Mesenchymal stem cell (in vitro differentiated cells and primary cell): ENCODE measurements at regions not wholly inside any gene's neighbourhood (a gene's known extent, or its start where the extent isn't known, plus 50 kb on each side); places are given as distances from the start of the nearest gene placed in this dataset.

Experiments
- DNase-seq: peaks from one replicate; pipeline ENCODE4 v3.0.0-alpha.2; 2013
- H2AFZ ChIP-seq: one replicate; pipeline ENCODE4 v1.6.1; 2013; ENCODE audit warnings: low read depth, mild to moderate bottlenecking, control low read depth, inconsistent platforms, low read length, moderate library complexity
- H2AK5ac ChIP-seq: 2 replicates; pipeline ENCODE4 v1.6.1; 2013; ENCODE audit warnings: low read length, moderate library complexity, mild to moderate bottlenecking, inconsistent platforms; ENCODE audit not compliant: severe bottlenecking
- H2BK120ac ChIP-seq: one replicate; pipeline ENCODE4 v1.6.1; 2013; ENCODE audit warnings: low read depth, mild to moderate bottlenecking, inconsistent platforms, low read length, moderate library complexity
- H2BK12ac ChIP-seq, 2 experiments: one replicate each; pipeline ENCODE4 v1.6.1; 2013; ENCODE audit warnings: inconsistent platforms in 2 of 2, low read length in 2 of 2, mild to moderate bottlenecking in 2 of 2, moderate library complexity in 2 of 2, control low read depth in 1 of 2
- H2BK15ac ChIP-seq: one replicate; pipeline ENCODE4 v1.6.1; 2013; ENCODE audit warnings: mild to moderate bottlenecking, low read depth, inconsistent platforms; ENCODE audit not compliant: poor library complexity, severe bottlenecking
- H2BK5ac ChIP-seq: 2 replicates; pipeline ENCODE4 v1.6.1; 2013; ENCODE audit warnings: low read depth, mild to moderate bottlenecking, low read length, control low read depth, inconsistent platforms; ENCODE audit not compliant: poor library complexity, severe bottlenecking
- H3K14ac ChIP-seq, 2 experiments: one replicate each; pipeline ENCODE4 v1.6.1; 2013; ENCODE audit warnings: inconsistent platforms in 2 of 2, low read length in 2 of 2, control low read depth in 1 of 2, mild to moderate bottlenecking in 1 of 2, moderate library complexity in 1 of 2
- H3K18ac ChIP-seq, 2 experiments: one replicate each; pipeline ENCODE4 v1.6.1; 2013; ENCODE audit warnings: inconsistent platforms in 2 of 2, low read length in 2 of 2, control low read depth in 1 of 2, low read depth in 1 of 2, mild to moderate bottlenecking in 1 of 2
- H3K23ac ChIP-seq, 2 experiments: one replicate each; pipeline ENCODE4 v1.6.1; 2013; ENCODE audit warnings: inconsistent platforms in 2 of 2, low read length in 2 of 2, mild to moderate bottlenecking in 2 of 2, moderate library complexity in 2 of 2, control low read depth in 1 of 2
- H3K27ac ChIP-seq: 2 replicates; pipeline ENCODE4 v1.5.1; 2013; ENCODE audit warnings: mild to moderate bottlenecking, moderate library complexity, low read length, control low read depth, inconsistent platforms; ENCODE audit not compliant: poor library complexity, severe bottlenecking
- H3K27me3 ChIP-seq, 2 experiments: 2 replicates each; pipeline versions ENCODE4 v1.6.1 to v1.7.0; 2013; ENCODE audit warnings: low read length in 2 of 2, mild to moderate bottlenecking in 2 of 2, moderate library complexity in 2 of 2, control low read depth in 1 of 2, inconsistent platforms in 1 of 2; ENCODE audit not compliant: control insufficient read depth in 1 of 2, insufficient read depth in 1 of 2
- H3K36me3 ChIP-seq, 2 experiments: 2 replicates each; pipeline versions ENCODE4 v1.6.1 to v1.7.0; 2013; ENCODE audit warnings: low read length in 2 of 2, control low read depth in 1 of 2, inconsistent platforms in 1 of 2, low read depth in 1 of 2, mild to moderate bottlenecking in 1 of 2; ENCODE audit not compliant: insufficient read depth in 2 of 2, control insufficient read depth in 1 of 2
- H3K4ac ChIP-seq, 2 experiments: one replicate each; pipeline ENCODE4 v1.6.1; 2013; ENCODE audit warnings: inconsistent platforms in 2 of 2, low read length in 2 of 2, mild to moderate bottlenecking in 2 of 2, moderate library complexity in 2 of 2, control low read depth in 1 of 2, low read depth in 1 of 2
- H3K4me1 ChIP-seq: 2 replicates; pipeline ENCODE4 v1.6.1; 2013; ENCODE audit warnings: low read depth, low read length, control low read depth; ENCODE audit not compliant: control insufficient read depth, insufficient read depth
- H3K4me2 ChIP-seq: 2 replicates; pipeline ENCODE4 v1.6.1; 2013; ENCODE audit warnings: low read length, mild to moderate bottlenecking, inconsistent platforms; ENCODE audit not compliant: poor library complexity, severe bottlenecking
- H3K4me3 ChIP-seq, 2 experiments: 2 replicates each; pipeline versions ENCODE4 v1.5.1 to v1.7.0; 2013; ENCODE audit warnings: low read length in 2 of 2, mild to moderate bottlenecking in 2 of 2, control low read depth in 1 of 2, low read depth in 1 of 2; ENCODE audit not compliant: insufficient read depth in 1 of 2
- H3K79me1 ChIP-seq: replicated peaks from 2 replicates; pipeline ENCODE4 v1.6.1; 2013; ENCODE audit warnings: mild to moderate bottlenecking, control low read depth, low read length, inconsistent platforms; ENCODE audit not compliant: poor library complexity, severe bottlenecking
- H3K9ac ChIP-seq: 2 replicates; pipeline ENCODE4 v1.7.0; 2013; ENCODE audit warnings: mild to moderate bottlenecking, low read length, moderate library complexity
- H3K9me3 ChIP-seq: 2 replicates; pipeline ENCODE4 v1.7.0; 2013; ENCODE audit warnings: mild to moderate bottlenecking, low read length; ENCODE audit not compliant: control insufficient read depth
- H4K8ac ChIP-seq: one replicate; pipeline ENCODE4 v1.6.1; 2013; ENCODE audit warnings: inconsistent platforms, mild to moderate bottlenecking, low read length, moderate library complexity
- H4K91ac ChIP-seq: one replicate; pipeline ENCODE4 v1.6.1; 2013; ENCODE audit warnings: mild to moderate bottlenecking, low read length, inconsistent platforms
- WGBS: methylation state at CpG from one replicate; pipeline ENCODE4 v1.1.7; 2013; ENCODE audit warnings: mixed read lengths; 5-methylcytosine and 5-hydroxymethylcytosine counted together

- Histone ChIP-seq H2AFZ (no peak overlapping the region), H3K27me3 (no peaks in the 10 kb centered on the region), H3K27ac (no peak overlapping the region), H2BK5ac (no peak overlapping the region), H3K23ac (no peak overlapping the region), H2BK120ac (no peak overlapping the region), H3K14ac (no peak overlapping the region), H4K91ac (no peak overlapping the region), H4K8ac (no peak overlapping the region), H3K36me3 (no peaks in the 10 kb centered on the region), H3K4me1 (no peaks in the 10 kb centered on the region), H2BK15ac (no peak overlapping the region), H3K4me2 (no peak overlapping the region), H3K4me3 (no peak overlapping the region), H3K9ac (no peak overlapping the region), H2AK5ac (no peak overlapping the region), H3K4ac (no peak overlapping the region), H2BK12ac (no peak overlapping the region), H3K79me1 (no peaks in the 10 kb centered on the region), H3K9me3 (no peaks in the 10 kb centered on the region), H3K18ac (no peak overlapping the region)
- WGBS, result 75% methylated on average over 1 of the region's 1 CpG
- DNase-seq, result no peak
Observed at GRCh38 chr14:38384741-38385140, 128.8 kb upstream of the CLEC14A start.

- no peak overlapping the region for H3K4me2 ChIP-seq
- WGBS, result 71% methylated on average over 2 of the region's 4 CpGs
Observed at GRCh38 chr14:38367922-38368321, 112.0 kb upstream of the CLEC14A start.

GRCh38 chr14:38366374-38366773 lies 110.5 kb upstream of the CLEC14A start:
- H3K23ac ChIP-seq, result no peak overlapping the region
- H3K4ac ChIP-seq, result peak overlapping the region in 1 of 2 experiments; percentile 28
- WGBS, result 53% methylated on average over 2 of the region's 3 CpGs
- no peak overlapping the region for H3K4me2 ChIP-seq
- no peak overlapping the region for H3K27ac ChIP-seq
- no peak overlapping the region for H2AK5ac ChIP-seq
- no peak overlapping the region for H2BK12ac ChIP-seq
- no peak overlapping the region for H3K9ac ChIP-seq
- H3K14ac ChIP-seq, result no peak overlapping the region
- H3K18ac ChIP-seq, result no peak overlapping the region
- no peaks in the 10 kb centered on the region for H3K36me3 ChIP-seq
- no peaks in the 10 kb centered on the region for H3K9me3 ChIP-seq
- H2BK15ac ChIP-seq, result no peak overlapping the region
- H2AFZ ChIP-seq, result no peak overlapping the region
- DNase-seq, result peak; percentile 35
- no peak overlapping the region for H4K8ac ChIP-seq
- no peak overlapping the region for H3K4me3 ChIP-seq
- no peaks in the 10 kb centered on the region for H3K4me1 ChIP-seq
- H3K79me1 ChIP-seq, result no peaks in the 10 kb centered on the region
- no peak overlapping the region for H2BK5ac ChIP-seq
- H4K91ac ChIP-seq, result no peak overlapping the region
- no peak overlapping the region for H2BK120ac ChIP-seq
- no peaks in the 10 kb centered on the region for H3K27me3 ChIP-seq

More at GRCh38 chr14:38367922-38368321, 112.0 kb upstream of the CLEC14A start:
- H3K4me1 ChIP-seq, result no peaks in the 10 kb centered on the region
- no peak overlapping the region for H3K9ac ChIP-seq
- H3K18ac ChIP-seq, result no peak overlapping the region
- no peak overlapping the region for H3K23ac ChIP-seq
- H2AK5ac ChIP-seq, result no peak overlapping the region
- no peak overlapping the region for H2BK15ac ChIP-seq
- H3K79me1 ChIP-seq, result no peaks in the 10 kb centered on the region
- DNase-seq, result no peak
- H3K4ac ChIP-seq, result no peak overlapping the region
- H3K36me3 ChIP-seq, result no peaks in the 10 kb centered on the region
- peak overlapping the region; percentile 19 for H4K8ac ChIP-seq
- H3K9me3 ChIP-seq, result no peaks in the 10 kb centered on the region
- no peak overlapping the region for H2BK120ac ChIP-seq
- no peak overlapping the region for H4K91ac ChIP-seq
- no peak overlapping the region for H2BK5ac ChIP-seq
- no peak overlapping the region for H2AFZ ChIP-seq
- no peak overlapping the region for H2BK12ac ChIP-seq
- H3K27me3 ChIP-seq, result no peaks in the 10 kb centered on the region
- no peak overlapping the region for H3K27ac ChIP-seq
- no peak overlapping the region for H3K4me3 ChIP-seq
- no peak overlapping the region for H3K14ac ChIP-seq

GRCh38 chr14:38363217-38363616 lies 107.3 kb upstream of the CLEC14A start:
- no peak overlapping the region for H4K8ac ChIP-seq
- no peak overlapping the region for H3K4me2 ChIP-seq
- H4K91ac ChIP-seq, result peak overlapping the region; percentile 80
- H2AFZ ChIP-seq, result no peak overlapping the region
- H2BK120ac ChIP-seq, result no peak overlapping the region
- peak overlapping the region in 1 of 2 experiments; percentile 2 for H3K18ac ChIP-seq
- 90% methylated on average over 4 of the region's 6 CpGs for WGBS
- H3K27me3 ChIP-seq, result no peaks in the 10 kb centered on the region
- H3K9ac ChIP-seq, result no peak overlapping the region
- DNase-seq, result no peak
- no peak overlapping the region for H2BK15ac ChIP-seq
- H3K23ac ChIP-seq, result no peak overlapping the region
- H3K36me3 ChIP-seq, result no peaks in the 10 kb centered on the region
- no peak overlapping the region for H3K27ac ChIP-seq
- H3K14ac ChIP-seq, result no peak overlapping the region
- H3K79me1 ChIP-seq, result no peaks in the 10 kb centered on the region
- H3K4ac ChIP-seq, result peak overlapping the region in 1 of 2 experiments; percentile 58
- no peak overlapping the region for H2BK12ac ChIP-seq
- H3K9me3 ChIP-seq, result no peaks in the 10 kb centered on the region
- H3K4me1 ChIP-seq, result no peaks in the 10 kb centered on the region
- H2BK5ac ChIP-seq, result no peak overlapping the region
- no peak overlapping the region for H3K4me3 ChIP-seq
- H2AK5ac ChIP-seq, result no peak overlapping the region
